ENCODE measurements at regions not wholly inside any gene's neighbourhood (a gene's known extent, or its start where the extent isn't known, plus 50 kb on each side); places are given as distances from the start of the nearest gene placed in this dataset.
A peak's percentile ranks its signal among the peaks of the same experiment; 100 is the strongest.

DNA sequence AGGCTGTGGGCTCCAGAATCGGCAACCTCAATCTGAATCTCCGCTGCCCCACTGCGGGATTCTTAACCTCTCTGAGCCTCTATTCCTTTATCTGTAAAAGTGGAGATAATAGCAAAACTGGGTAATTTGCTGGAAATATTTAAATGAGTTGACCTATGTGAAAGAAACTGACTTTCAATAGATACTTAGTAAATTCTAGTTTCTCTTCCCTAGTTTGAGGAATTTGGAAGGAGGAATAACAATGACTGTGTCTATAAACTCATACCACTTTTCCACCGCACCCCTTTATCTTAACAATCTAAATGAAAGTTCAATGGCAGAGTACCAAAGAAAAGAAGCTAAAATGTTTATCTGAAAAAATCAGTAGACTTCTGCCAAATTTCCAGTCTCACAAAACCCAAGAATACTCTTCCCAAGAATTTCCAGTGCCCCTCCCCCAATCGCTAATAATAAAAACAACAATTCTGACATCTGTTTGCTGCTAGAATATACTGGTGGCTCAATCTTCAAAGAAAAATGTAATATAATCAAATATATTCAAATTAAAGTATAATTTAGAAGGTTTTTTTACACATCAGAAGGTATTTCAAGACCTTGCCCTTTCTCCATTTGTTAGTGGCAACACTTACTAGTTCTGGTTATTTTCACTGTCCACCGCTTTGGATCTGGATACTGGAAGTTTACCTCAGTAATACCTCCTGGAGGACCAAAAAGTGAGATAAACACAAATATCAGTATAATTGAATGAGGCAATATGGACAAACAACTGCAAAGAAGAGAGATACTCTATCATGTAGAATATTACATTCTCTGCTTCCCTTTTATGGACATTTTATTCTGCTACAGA, 171.2 kb downstream of the LTN1 start:
- Histone ChIP-seq H3K27me3 (no peaks in the 10 kb centered on the region), H3K4me1 (peaks cover 0 to 16% (median 6%) of the 10 kb centered on the region in 4 donors), H3K9me3 (no peaks in the 10 kb centered on the region), H3K36me3 (no peaks in the 10 kb centered on the region), H3K27ac (peak overlapping the region; percentile 17 to 55 (median 48)), H3K4me3 (no peak overlapping the region)
- no peak for DNase-seq
- WGBS, 2 donors, result 73 to 78% methylated on average over 6 of the region's 6 CpGs
- TF ChIP-seq EP300 (IDR thresholded peaks at IDR 0.05) (no peak), POLR2AphosphoS5 (IDR thresholded peaks at IDR 0.05) (no peak), POLR2A (IDR thresholded peaks at IDR 0.05) (no peak)
- TF ChIP-seq, protein P1, sequence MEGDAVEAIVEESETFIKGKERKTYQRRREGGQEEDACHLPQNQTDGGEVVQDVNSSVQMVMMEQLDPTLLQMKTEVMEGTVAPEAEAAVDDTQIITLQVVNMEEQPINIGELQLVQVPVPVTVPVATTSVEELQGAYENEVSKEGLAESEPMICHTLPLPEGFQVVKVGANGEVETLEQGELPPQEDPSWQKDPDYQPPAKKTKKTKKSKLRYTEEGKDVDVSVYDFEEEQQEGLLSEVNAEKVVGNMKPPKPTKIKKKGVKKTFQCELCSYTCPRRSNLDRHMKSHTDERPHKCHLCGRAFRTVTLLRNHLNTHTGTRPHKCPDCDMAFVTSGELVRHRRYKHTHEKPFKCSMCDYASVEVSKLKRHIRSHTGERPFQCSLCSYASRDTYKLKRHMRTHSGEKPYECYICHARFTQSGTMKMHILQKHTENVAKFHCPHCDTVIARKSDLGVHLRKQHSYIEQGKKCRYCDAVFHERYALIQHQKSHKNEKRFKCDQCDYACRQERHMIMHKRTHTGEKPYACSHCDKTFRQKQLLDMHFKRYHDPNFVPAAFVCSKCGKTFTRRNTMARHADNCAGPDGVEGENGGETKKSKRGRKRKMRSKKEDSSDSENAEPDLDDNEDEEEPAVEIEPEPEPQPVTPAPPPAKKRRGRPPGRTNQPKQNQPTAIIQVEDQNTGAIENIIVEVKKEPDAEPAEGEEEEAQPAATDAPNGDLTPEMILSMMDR (IDR thresholded peaks at IDR 0.05), result no peak
- ATAC-seq (ENCODE audit: low FRiP score in 2 of 2), result no peak

DNA sequence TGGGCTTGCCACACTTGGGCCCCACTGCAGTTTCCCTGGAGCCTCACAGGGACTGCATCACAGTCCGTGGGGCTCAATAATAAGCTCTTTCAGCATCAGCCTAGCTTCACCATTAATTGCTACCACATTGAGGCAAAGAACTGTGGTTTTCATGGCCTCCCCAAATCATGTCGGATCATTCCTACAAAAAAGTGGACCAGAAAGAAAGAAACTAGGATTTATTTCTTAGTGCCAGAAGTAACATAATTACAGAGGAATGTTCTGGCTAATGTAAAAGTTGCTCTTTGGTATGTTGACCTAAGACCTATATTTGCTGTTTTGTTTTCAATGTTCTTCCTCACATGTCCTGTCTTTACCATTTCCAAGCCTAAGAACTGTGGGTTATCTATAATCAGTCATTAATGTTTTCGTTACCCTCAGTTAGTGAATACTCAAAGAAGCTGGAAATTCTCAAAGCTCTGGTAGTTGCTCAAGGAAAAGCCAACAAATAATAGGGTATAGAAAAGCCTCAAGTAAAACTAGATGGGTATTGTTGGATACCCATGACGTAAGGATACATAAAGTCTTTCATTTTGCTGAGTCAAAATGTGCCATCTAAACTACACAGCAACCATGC, 173.9 kb downstream of the LTN1 start:
- Histone ChIP-seq H3K4me3 (no peak overlapping the region), H3K27ac (no peak overlapping the region), H3K36me3 (no peaks in the 10 kb centered on the region), H3K9me3 (no peaks in the 10 kb centered on the region), H3K4me1 (peaks cover 0 to 16% (median 5%) of the 10 kb centered on the region in 4 donors), H3K27me3 (no peaks in the 10 kb centered on the region)
- WGBS, 2 donors, result 84 to 86% methylated on average over 4 of the region's 4 CpGs
- TF ChIP-seq EP300 (IDR thresholded peaks at IDR 0.05) (no peak), POLR2AphosphoS5 (IDR thresholded peaks at IDR 0.05) (no peak), POLR2A (IDR thresholded peaks at IDR 0.05) (no peak)
- TF ChIP-seq, protein P1 (IDR thresholded peaks at IDR 0.05), result no peak
- ATAC-seq (ENCODE audit: low FRiP score in 2 of 2), result no peak
- DNase-seq, result no peak

- ATAC-seq (ENCODE audit: low FRiP score in 2 of 2) (no peak), DNase-seq (no peak)
- no peaks in the 10 kb centered on the region for H3K27me3 ChIP-seq
- TF ChIP-seq EP300 (IDR thresholded peaks at IDR 0.05) (no peak), POLR2AphosphoS5 (IDR thresholded peaks at IDR 0.05) (no peak)
- H3K9me3 ChIP-seq, result no peaks in the 10 kb centered on the region
- WGBS, 2 donors, result 97 to 98% methylated on average over 2 of the region's 2 CpGs
- no peak overlapping the region for H3K4me3 ChIP-seq
- H3K27ac ChIP-seq, result no peak overlapping the region
- peaks cover 0 to 12% (median 5%) of the 10 kb centered on the region in 4 donors for H3K4me1 ChIP-seq
- no peaks in the 10 kb centered on the region for H3K36me3 ChIP-seq
Observed at GRCh38 chr21:28817871-28818270, 174.8 kb downstream of the LTN1 start.

DNA sequence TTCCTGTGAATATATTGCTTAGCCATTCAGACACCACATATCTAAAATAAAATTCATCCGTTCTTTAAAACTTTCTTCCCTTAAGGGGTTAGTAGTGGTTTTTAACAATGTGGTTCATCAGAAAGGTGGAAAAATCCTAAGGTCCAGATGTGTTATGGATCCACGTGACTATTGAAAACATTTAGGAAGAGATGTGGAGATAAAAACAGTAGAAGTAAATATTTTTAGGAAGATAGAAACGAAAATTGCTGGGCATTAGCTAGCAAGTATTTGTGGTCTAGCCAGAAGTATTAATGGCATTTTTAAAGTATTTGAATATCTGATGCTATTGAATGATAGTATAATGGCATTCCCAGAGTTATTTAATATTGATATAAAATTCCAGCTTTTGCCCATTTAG, 180.8 kb downstream of the LTN1 start:
- no peak for DNase-seq
- Histone ChIP-seq H3K4me1 (no peaks in the 10 kb centered on the region), H3K36me3 (no peaks in the 10 kb centered on the region), H3K9me3 (no peaks in the 10 kb centered on the region), H3K27me3 (no peaks in the 10 kb centered on the region), H3K27ac (no peak overlapping the region), H3K4me3 (no peak overlapping the region)
- ATAC-seq (ENCODE audit: low FRiP score in 2 of 2), result no peak
- WGBS, 2 donors, result 68 to 71% methylated on average over 3 of the region's 3 CpGs
- no peak for TF ChIP-seq POLR2A (IDR thresholded peaks at IDR 0.05)
- TF ChIP-seq, protein P1 (IDR thresholded peaks at IDR 0.05), result no peak
- no peak for TF ChIP-seq EP300 (IDR thresholded peaks at IDR 0.05)
- no peak for TF ChIP-seq POLR2AphosphoS5 (IDR thresholded peaks at IDR 0.05)

GRCh38 chr21:28810826-28811524, 181.7 kb downstream of the LTN1 start:
- DNase-seq, result no peak
- Histone ChIP-seq H3K27me3 (no peaks in the 10 kb centered on the region), H3K36me3 (no peaks in the 10 kb centered on the region), H3K27ac (no peak overlapping the region), H3K4me3 (no peak overlapping the region), H3K4me1 (no peaks in the 10 kb centered on the region), H3K9me3 (no peaks in the 10 kb centered on the region)
- WGBS, 2 donors, result 70 to 76% methylated on average over 3 of the region's 3 CpGs
- ATAC-seq (ENCODE audit: low FRiP score in 2 of 2), result no peak
- no peak for TF ChIP-seq POLR2AphosphoS5 (IDR thresholded peaks at IDR 0.05)
- no peak for TF ChIP-seq EP300 (IDR thresholded peaks at IDR 0.05)
- TF ChIP-seq, protein P1 (IDR thresholded peaks at IDR 0.05), result no peak
- TF ChIP-seq POLR2A (IDR thresholded peaks at IDR 0.05), result no peak
